Neural progenitor cell (in vitro differentiated cells): ENCODE measurements at regions not wholly inside any gene's neighbourhood (a gene's known extent, or its start where the extent isn't known, plus 50 kb on each side); places are given as distances from the start of the nearest gene placed in this dataset.

Experiments
- DNase-seq: peaks from one replicate; pipeline ENCODE4 v3.0.0-alpha.2; 2016; ENCODE audit warnings: low spot score
- H2AFZ ChIP-seq: fragments of 200-600 bp; sonication (generic); replicated peaks from 2 replicates; pipeline ENCODE4 v1.6.1; 2016; ENCODE audit warnings: antibody characterized with exemption
- H3F3A ChIP-seq: fragments of 200-600 bp; sonication (generic); 2 replicates; pipeline ENCODE4 v1.6.1; 2016; ENCODE audit warnings: antibody characterized with exemption, low read depth
- H3K27ac ChIP-seq: fragments of 200-600 bp; sonication (generic); 2 replicates; pipeline ENCODE4 v1.5.1; 2016; ENCODE audit warnings: mild to moderate bottlenecking
- H3K27me3 ChIP-seq: fragments of 200-600 bp; sonication (generic); 2 replicates; pipeline ENCODE4 v1.6.1; 2016; ENCODE audit warnings: mild to moderate bottlenecking, moderate library complexity
- H3K36me3 ChIP-seq: fragments of 200-600 bp; sonication (generic); 2 replicates; pipeline ENCODE4 v1.5.1; 2016
- H3K4me1 ChIP-seq: fragments of 200-600 bp; sonication (generic); 2 replicates; pipeline ENCODE4 v1.6.1; 2016; ENCODE audit warnings: mixed run types
- H3K4me2 ChIP-seq: fragments of 200-600 bp; sonication (generic); 2 replicates; pipeline ENCODE4 v1.6.1; 2016
- H3K4me3 ChIP-seq: fragments of 200-600 bp; sonication (generic); 2 replicates; pipeline ENCODE4 v1.5.1; 2016
- H3K79me2 ChIP-seq: fragments of 200-600 bp; sonication (generic); 2 replicates; pipeline ENCODE4 v1.6.1; 2016; ENCODE audit warnings: low read depth
- H3K9ac ChIP-seq: fragments of 200-600 bp; sonication (generic); 2 replicates; pipeline ENCODE4 v1.6.1; 2016
- H3K9me3 ChIP-seq: fragments of 200-600 bp; sonication (generic); 2 replicates; pipeline ENCODE4 v1.5.1; 2016; ENCODE audit warnings: low read depth
- H4K20me1 ChIP-seq: fragments of 200-600 bp; sonication (generic); 2 replicates; pipeline ENCODE4 v1.6.1; 2016; ENCODE audit warnings: low read depth
- H3K27ac Mint-ChIP-seq: 3 replicates; pipeline ENCODE4 v1.8.0; 2021; ENCODE audit warnings: mixed read lengths
- H3K27me3 Mint-ChIP-seq: 2 replicates; pipeline ENCODE4 v1.8.0; 2022; ENCODE audit warnings: low read depth, mild to moderate bottlenecking, inconsistent platforms, moderate library complexity, mixed read lengths; ENCODE audit not compliant: insufficient read depth
- H3K36me3 Mint-ChIP-seq: 3 replicates; pipeline ENCODE4 v1.8.0; 2021; ENCODE audit warnings: mixed read lengths
- H3K4me1 Mint-ChIP-seq: 3 replicates; pipeline ENCODE4 v1.8.0; 2021; ENCODE audit warnings: mixed read lengths
- H3K4me3 Mint-ChIP-seq: 3 replicates; pipeline ENCODE4 v1.8.0; 2021; ENCODE audit warnings: mild to moderate bottlenecking, moderate library complexity, mixed read lengths
- H3K9me3 Mint-ChIP-seq: 3 replicates; pipeline ENCODE4 v1.8.0; 2020; ENCODE audit warnings: mixed read lengths
- EZH2 ChIP-seq: fragments of 200-600 bp; sonication (generic); IDR thresholded peaks from 2 replicates; pipeline ENCODE4 v1.6.1; 2017; ENCODE audit warnings: antibody characterized with exemption, mild to moderate bottlenecking, moderate library complexity
- EZH2phosphoT487 ChIP-seq: fragments of 200-600 bp; sonication (generic); IDR thresholded peaks from 2 replicates; pipeline ENCODE4 v1.6.1; 2017; ENCODE audit warnings: antibody characterized with exemption
- TF ChIP-seq, protein P1 (sequence below): fragments of 200-600 bp; sonication (generic); IDR thresholded peaks from 2 replicates; pipeline ENCODE4 v1.5.1; 2017; ENCODE audit warnings: antibody characterized with exemption, mild to moderate bottlenecking

DNA sequence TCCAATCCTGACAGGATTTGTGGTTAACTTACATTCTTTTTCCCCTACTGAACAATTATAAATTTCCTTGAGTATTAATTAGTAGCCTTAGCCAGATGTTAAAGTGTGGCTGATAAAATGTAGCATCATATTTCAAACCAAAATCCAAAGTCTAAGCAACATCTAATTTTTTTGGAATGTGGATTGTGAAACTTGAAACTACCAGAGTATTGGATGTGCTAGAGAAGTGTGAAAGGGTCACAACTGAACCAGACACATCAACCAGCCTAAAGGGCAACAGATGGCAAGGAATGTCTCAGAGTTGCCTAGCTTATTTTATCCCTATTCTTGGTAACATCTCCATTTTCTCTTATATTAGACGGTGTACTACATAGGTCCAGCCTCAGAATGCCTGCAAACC, 153.1 kb upstream of the DCN start:
- Histone ChIP-seq H3K4me2 (no peak overlapping the region), H3K4me1 (no peaks in the 10 kb centered on the region), H3K4me3 (no peak overlapping the region), H4K20me1 (no peaks in the 10 kb centered on the region), H3K79me2 (no peaks in the 10 kb centered on the region), H3K9me3 (no peaks in the 10 kb centered on the region), H3K36me3 (no peaks in the 10 kb centered on the region), H2AFZ (no peak overlapping the region), H3K27me3 (no peaks in the 10 kb centered on the region), H3K27ac (no peak overlapping the region), H3K9ac (no peak overlapping the region), H3F3A (no peaks in the 10 kb centered on the region)
- Mint-ChIP-seq H3K9me3 (no peaks in the 10 kb centered on the region), H3K27me3 (no peaks in the 10 kb centered on the region), H3K27ac (no peak overlapping the region), H3K36me3 (no peaks in the 10 kb centered on the region), H3K4me3 (no peak overlapping the region), H3K4me1 (no peaks in the 10 kb centered on the region)
- TF ChIP-seq EZH2 (no peak), EZH2phosphoT487 (no peak)
- TF ChIP-seq, protein P1, sequence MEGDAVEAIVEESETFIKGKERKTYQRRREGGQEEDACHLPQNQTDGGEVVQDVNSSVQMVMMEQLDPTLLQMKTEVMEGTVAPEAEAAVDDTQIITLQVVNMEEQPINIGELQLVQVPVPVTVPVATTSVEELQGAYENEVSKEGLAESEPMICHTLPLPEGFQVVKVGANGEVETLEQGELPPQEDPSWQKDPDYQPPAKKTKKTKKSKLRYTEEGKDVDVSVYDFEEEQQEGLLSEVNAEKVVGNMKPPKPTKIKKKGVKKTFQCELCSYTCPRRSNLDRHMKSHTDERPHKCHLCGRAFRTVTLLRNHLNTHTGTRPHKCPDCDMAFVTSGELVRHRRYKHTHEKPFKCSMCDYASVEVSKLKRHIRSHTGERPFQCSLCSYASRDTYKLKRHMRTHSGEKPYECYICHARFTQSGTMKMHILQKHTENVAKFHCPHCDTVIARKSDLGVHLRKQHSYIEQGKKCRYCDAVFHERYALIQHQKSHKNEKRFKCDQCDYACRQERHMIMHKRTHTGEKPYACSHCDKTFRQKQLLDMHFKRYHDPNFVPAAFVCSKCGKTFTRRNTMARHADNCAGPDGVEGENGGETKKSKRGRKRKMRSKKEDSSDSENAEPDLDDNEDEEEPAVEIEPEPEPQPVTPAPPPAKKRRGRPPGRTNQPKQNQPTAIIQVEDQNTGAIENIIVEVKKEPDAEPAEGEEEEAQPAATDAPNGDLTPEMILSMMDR: no peak
- DNase-seq: no peak

- TF ChIP-seq EZH2phosphoT487 (no peak), EZH2 (no peak)
- TF ChIP-seq, protein P1: no peak
- no peaks in the 10 kb centered on the region for H3K36me3 ChIP-seq
- Mint-ChIP-seq H3K4me3 (no peak overlapping the region), H3K4me1 (no peaks in the 10 kb centered on the region), H3K9me3 (no peaks in the 10 kb centered on the region), H3K27me3 (no peaks in the 10 kb centered on the region), H3K27ac (no peak overlapping the region), H3K36me3 (no peaks in the 10 kb centered on the region)
- no peak overlapping the region for H3K9ac ChIP-seq
- no peak overlapping the region for H3K27ac ChIP-seq
- no peaks in the 10 kb centered on the region for H3K27me3 ChIP-seq
- no peak for DNase-seq
- H3K4me1 ChIP-seq: no peaks in the 10 kb centered on the region
- H4K20me1 ChIP-seq: no peaks in the 10 kb centered on the region
- no peaks in the 10 kb centered on the region for H3K9me3 ChIP-seq
- H3F3A ChIP-seq: no peaks in the 10 kb centered on the region
- H3K4me2 ChIP-seq: no peak overlapping the region
- H3K4me3 ChIP-seq: no peak overlapping the region
- H3K79me2 ChIP-seq: no peaks in the 10 kb centered on the region
- H2AFZ ChIP-seq: no peak overlapping the region
These were observed 151.3 kb upstream of the DCN start for GRCh38 chr12:91333966-91334365.

GRCh38 chr12:91332302-91332701, 149.7 kb upstream of the DCN start:
- Histone ChIP-seq H3K27me3 (no peaks in the 10 kb centered on the region), H3F3A (no peaks in the 10 kb centered on the region), H3K27ac (no peak overlapping the region), H3K9me3 (no peaks in the 10 kb centered on the region), H3K9ac (no peak overlapping the region), H3K4me1 (no peaks in the 10 kb centered on the region), H3K79me2 (no peaks in the 10 kb centered on the region), H3K36me3 (no peaks in the 10 kb centered on the region), H2AFZ (no peak overlapping the region), H3K4me2 (no peak overlapping the region), H3K4me3 (no peak overlapping the region), H4K20me1 (no peaks in the 10 kb centered on the region)
- Mint-ChIP-seq H3K27ac (no peak overlapping the region), H3K36me3 (no peaks in the 10 kb centered on the region), H3K4me3 (no peak overlapping the region), H3K27me3 (no peaks in the 10 kb centered on the region), H3K4me1 (no peaks in the 10 kb centered on the region), H3K9me3 (no peaks in the 10 kb centered on the region)
- no peak for DNase-seq
- TF ChIP-seq EZH2: no peak
- TF ChIP-seq, protein P1: no peak

DNA sequence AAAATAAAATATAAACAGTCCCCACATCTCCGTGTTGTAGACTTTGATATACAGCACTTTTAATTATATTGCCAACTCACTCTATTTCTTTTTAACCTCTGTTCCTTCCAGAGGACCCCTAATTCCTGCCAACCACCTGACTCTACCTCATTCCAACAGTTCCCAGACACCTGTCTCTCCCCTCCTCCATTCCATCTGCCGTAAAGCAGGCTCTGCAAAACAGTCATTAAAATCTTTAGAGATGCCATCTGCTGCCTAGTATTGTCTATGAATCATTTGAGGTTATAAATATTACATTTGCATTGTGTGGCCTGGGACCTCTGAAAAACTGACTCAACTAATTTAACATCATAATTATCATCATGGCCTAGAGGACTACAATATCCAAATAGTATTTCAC, 148.8 kb upstream of the DCN start:
- Mint-ChIP-seq H3K9me3 (no peaks in the 10 kb centered on the region), H3K36me3 (no peaks in the 10 kb centered on the region), H3K27ac (no peak overlapping the region), H3K27me3 (no peaks in the 10 kb centered on the region), H3K4me3 (no peak overlapping the region), H3K4me1 (no peaks in the 10 kb centered on the region)
- no peak overlapping the region for H3K4me3 ChIP-seq
- no peaks in the 10 kb centered on the region for H3K27me3 ChIP-seq
- no peaks in the 10 kb centered on the region for H3F3A ChIP-seq
- TF ChIP-seq, protein P1: no peak
- TF ChIP-seq EZH2 (no peak), EZH2phosphoT487 (no peak)
- no peak overlapping the region for H3K9ac ChIP-seq
- no peaks in the 10 kb centered on the region for H3K36me3 ChIP-seq
- no peaks in the 10 kb centered on the region for H3K9me3 ChIP-seq
- H2AFZ ChIP-seq: no peak overlapping the region
- no peaks in the 10 kb centered on the region for H4K20me1 ChIP-seq
- H3K79me2 ChIP-seq: no peaks in the 10 kb centered on the region
- H3K4me1 ChIP-seq: no peaks in the 10 kb centered on the region
- no peak overlapping the region for H3K27ac ChIP-seq
- DNase-seq: no peak
- no peak overlapping the region for H3K4me2 ChIP-seq
